ENCODE measurements at regions not wholly inside any gene's neighbourhood (a gene's known extent, or its start where the extent isn't known, plus 50 kb on each side); places are given as distances from the start of the nearest gene placed in this dataset.

- FAIRE-seq (no peak), DNase-seq (ENCODE audit: low spot score) (no peak), ATAC-seq (no peak)
- POLR2A ChIA-PET = no interaction called here
- no peak for TF ChIP-seq THAP9 (CRISPR knock-in tag; IDR thresholded peaks at IDR 0.05; ENCODE audit: borderline replicate concordance)
- no peak for TF ChIP-seq SPEN (CRISPR knock-in tag; IDR thresholded peaks at IDR 0.05; ENCODE audit: low read depth)
- no peak for TF ChIP-seq HHEX (CRISPR knock-in tag; IDR thresholded peaks at IDR 0.05)
- no peak for TF ChIP-seq DNMT3B (CRISPR knock-in tag; conservative IDR thresholded peaks at IDR 0.05)
- no peak for TF ChIP-seq FOXO1 (CRISPR knock-in tag; IDR thresholded peaks at IDR 0.05)
- no peak for TF ChIP-seq GATA4 (IDR thresholded peaks at IDR 0.05; ENCODE audit: borderline replicate concordance, low read depth)
- TF ChIP-seq TRIM24 (CRISPR knock-in tag; IDR thresholded peaks at IDR 0.05) = no peak
- TF ChIP-seq MBNL3 (CRISPR knock-in tag; conservative IDR thresholded peaks at IDR 0.05) = no peak
- no peak for TF ChIP-seq JUNB (CRISPR knock-in tag; IDR thresholded peaks at IDR 0.05; ENCODE audit: borderline replicate concordance)
- no peak for TF ChIP-seq ZBTB34 (CRISPR knock-in tag; IDR thresholded peaks at IDR 0.05)
- no peak for TF ChIP-seq HMGXB3 (CRISPR knock-in tag; IDR thresholded peaks at IDR 0.05; ENCODE audit: borderline replicate concordance)
- TF ChIP-seq HNF4A (CRISPR knock-in tag; IDR thresholded peaks at IDR 0.05) = no peak
- no peak for TF ChIP-seq NR2C2 (CRISPR knock-in tag; IDR thresholded peaks at IDR 0.05; ENCODE audit: borderline replicate concordance)
- no peak for TF ChIP-seq RAD21 (CRISPR knock-in tag; IDR thresholded peaks at IDR 0.05)
- no peak for TF ChIP-seq SMC3 (IDR thresholded peaks at IDR 0.05; ENCODE audit: low read length)
- TF ChIP-seq ZNF274 (CRISPR knock-in tag; IDR thresholded peaks at IDR 0.05) = no peak
- TF ChIP-seq ZNF530 (CRISPR knock-in tag; IDR thresholded peaks at IDR 0.05; ENCODE audit: low read depth) = no peak
- no peak for TF ChIP-seq ZNF841 (CRISPR knock-in tag; IDR thresholded peaks at IDR 0.05; ENCODE audit: borderline replicate concordance)
- TF ChIP-seq XBP1 (CRISPR knock-in tag; IDR thresholded peaks at IDR 0.05) = no peak
- H3K4me1 ChIP-seq (ENCODE audit: insufficient read depth, low read length) = no peaks in the 10 kb centered on the region
- 2% methylated on average over 2 of the region's 2 CpGs for WGBS (ENCODE audit: low lambda C conversion rate)
- peaks cover 85% of the 10 kb centered on the region for H3K9me3 ChIP-seq (ENCODE audit: low read length)
- H3K27me3 ChIP-seq (ENCODE audit: control insufficient read depth in 1 of 2, insufficient read depth in 2 of 2, low read length in 2 of 2) = no peaks in the 10 kb centered on the region
- intact Hi-C loops (cut with micrococcal nuclease; ENCODE audit: unreplicated experiment) = no loop called here
- H3K4me2 ChIP-seq (ENCODE audit: low read depth, low read length) = no peak overlapping the region
- H3K27ac ChIP-seq (ENCODE audit: extremely low read length, insufficient read depth, low read length) = no peak overlapping the region
- no peak overlapping the region for H2AFZ ChIP-seq (ENCODE audit: low read length)
- CTCF ChIA-PET (ENCODE audit: low intra/inter-chr PET ratio, low total read pairs) = no interaction called here
- no peaks in the 10 kb centered on the region for H3K36me3 ChIP-seq (replicated peaks in 1 of 2; ENCODE audit: control insufficient read depth in 1 of 2, insufficient read depth in 2 of 2, low read length in 2 of 2)
- H4K20me1 ChIP-seq (ENCODE audit: insufficient read depth, low read length) = no peaks in the 10 kb centered on the region
- in situ Hi-C loops (cut with HindIII; ENCODE audit: extremely low pct_ligation_motif_present, low pct_unique_long_range_greater_than_20kb) = no loop called here
- H3K9ac ChIP-seq (ENCODE audit: insufficient read depth, low read depth, low read length) = no peak overlapping the region
- no peaks in the 10 kb centered on the region for H3K79me2 ChIP-seq (ENCODE audit: insufficient read depth, low read length)
- no peak overlapping the region for H3K4me3 ChIP-seq (replicated peaks in 1 of 3; ENCODE audit: insufficient read depth in 1 of 3, low read depth in 2 of 3, low read length in 3 of 3)
- no TSS peak for BruUV-seq (replicated peaks)
These were observed 604.9 kb upstream of the NRG3 start for GRCh38 chr10:81270051-81270450.

Measured in HepG2 (cell line).